Hematopoietic multipotent progenitor cell treated with erythropoietin and hydrocortisone succinate and interleukin-3 and kit ligand, for 17 days (in vitro differentiated cells): ENCODE measurements at regions not wholly inside any gene's neighbourhood (a gene's known extent, or its start where the extent isn't known, plus 50 kb on each side); places are given as distances from the start of the nearest gene placed in this dataset.

Experiments used
- DNase-seq: peaks from one replicate; pipeline ENCODE4 v3.0.0-alpha.2; 2015; ENCODE audit warnings: low spot score

DNA sequence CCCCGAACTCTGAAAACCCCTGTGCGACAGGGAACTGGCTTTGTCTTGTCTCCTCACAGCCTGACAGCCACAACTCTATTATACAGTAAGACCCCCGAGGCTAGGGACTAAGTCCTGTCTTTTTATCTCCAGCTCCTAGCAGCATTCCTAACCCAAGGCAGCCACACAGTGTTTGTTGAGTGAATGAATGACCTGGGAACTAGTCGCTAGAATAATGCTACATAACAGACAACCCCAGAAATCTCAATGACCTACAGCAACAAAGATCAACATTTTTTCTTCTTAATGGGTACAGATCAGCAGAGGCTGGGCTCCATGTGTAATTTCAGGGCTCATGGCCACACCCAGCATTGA is 71.4 kb upstream of the TNRC6C start:
- DNase-seq: no peak

DNA sequence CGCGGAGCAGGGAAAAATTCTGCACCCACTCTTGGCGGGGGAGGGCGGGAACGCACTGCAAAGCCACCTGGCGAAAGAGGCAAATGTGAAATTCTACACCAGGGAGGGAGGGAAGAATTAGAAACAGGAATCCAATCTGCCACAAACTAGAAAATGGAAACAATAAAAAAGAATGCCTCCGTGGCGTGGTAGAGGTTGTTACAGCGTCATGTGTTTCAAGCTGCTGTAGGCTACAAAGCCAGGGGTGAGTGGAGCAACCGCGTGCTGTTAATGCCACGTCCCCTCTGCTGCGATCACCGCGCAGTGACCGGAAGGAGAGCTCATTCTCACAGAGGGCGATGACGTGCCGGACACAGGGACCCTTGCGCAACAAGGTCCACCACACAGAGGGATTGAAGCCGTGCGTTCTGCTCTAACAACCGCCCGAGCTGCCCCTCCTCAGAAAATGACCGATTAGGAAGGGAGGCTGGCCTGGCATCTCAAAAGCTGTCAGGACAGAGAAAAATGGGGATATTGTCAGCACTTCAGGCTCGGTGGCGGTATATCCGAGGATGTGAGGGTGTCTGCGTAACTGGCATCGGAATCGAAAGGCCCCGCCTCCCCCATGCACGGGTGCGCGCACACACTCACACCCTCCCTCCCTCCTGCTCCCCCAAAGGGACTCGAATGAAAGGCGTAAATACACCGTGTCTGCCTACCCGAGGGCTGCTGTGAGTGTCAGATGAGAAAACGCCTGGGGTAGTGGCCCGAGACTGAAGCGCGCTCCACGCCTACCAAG is 70.8 kb upstream of the TNRC6C start:
- DNase-seq: no peak

DNA sequence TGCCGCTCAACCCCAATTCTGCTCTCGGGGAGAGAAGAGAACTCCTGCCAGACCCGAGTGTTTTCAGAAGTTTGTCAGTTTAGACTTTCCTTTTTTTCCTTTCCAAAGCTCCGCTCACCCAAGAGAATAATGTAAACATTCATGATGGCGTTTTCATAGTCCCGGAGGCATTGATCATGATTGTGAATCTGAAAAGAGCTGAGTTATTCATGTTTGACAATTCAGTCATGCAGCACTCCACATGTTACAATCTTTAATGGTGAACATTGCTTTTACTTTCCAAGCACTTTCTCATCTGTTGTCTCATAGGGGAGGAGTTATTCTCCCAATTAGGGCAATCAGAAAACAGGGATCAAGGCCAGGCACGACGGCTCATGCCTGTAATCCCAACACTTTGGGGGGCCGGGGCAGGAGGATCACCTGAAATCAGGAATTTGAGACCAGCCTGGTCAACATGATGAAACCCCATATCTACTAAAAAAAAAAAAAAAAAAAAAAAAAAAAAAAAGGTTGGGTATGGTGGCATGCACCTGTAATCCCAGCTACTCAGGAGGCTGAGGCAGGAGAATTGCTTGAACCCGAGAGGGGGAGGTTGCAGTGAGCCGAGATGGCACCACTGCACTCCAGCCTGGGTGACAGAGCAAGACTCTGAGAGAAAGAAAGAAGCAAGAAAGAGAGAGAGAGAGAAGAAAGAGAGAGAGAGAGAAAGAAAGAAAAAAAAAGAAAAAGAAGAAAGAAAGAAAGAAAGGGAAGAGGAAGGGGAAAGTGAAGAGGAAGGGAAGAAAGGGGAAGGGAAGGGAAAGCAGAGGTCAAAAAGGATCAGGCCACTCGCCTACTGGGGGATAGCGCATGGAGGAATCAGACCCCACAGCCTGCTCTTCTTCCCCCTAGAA is 70.0 kb upstream of the TNRC6C start:
- no peak for DNase-seq

DNA sequence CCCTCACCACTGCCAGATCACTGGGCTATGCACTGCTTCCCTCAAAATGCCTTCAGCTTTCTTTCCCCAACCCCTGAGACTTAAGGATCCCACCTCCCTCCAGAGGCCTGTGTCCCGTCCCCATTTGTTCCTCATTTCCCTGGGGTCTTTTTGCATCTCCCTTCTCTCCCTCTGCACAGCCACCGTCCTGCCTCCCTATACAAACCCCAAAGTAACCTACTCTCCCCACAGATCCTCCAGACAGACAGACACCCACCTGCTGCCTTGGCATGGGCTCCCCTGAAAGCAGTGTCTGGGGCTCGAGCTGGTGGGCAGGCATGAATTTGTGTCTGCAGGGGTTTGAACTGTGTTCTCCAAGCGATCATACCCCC is 69.4 kb upstream of the TNRC6C start:
- DNase-seq: no peak

DNA sequence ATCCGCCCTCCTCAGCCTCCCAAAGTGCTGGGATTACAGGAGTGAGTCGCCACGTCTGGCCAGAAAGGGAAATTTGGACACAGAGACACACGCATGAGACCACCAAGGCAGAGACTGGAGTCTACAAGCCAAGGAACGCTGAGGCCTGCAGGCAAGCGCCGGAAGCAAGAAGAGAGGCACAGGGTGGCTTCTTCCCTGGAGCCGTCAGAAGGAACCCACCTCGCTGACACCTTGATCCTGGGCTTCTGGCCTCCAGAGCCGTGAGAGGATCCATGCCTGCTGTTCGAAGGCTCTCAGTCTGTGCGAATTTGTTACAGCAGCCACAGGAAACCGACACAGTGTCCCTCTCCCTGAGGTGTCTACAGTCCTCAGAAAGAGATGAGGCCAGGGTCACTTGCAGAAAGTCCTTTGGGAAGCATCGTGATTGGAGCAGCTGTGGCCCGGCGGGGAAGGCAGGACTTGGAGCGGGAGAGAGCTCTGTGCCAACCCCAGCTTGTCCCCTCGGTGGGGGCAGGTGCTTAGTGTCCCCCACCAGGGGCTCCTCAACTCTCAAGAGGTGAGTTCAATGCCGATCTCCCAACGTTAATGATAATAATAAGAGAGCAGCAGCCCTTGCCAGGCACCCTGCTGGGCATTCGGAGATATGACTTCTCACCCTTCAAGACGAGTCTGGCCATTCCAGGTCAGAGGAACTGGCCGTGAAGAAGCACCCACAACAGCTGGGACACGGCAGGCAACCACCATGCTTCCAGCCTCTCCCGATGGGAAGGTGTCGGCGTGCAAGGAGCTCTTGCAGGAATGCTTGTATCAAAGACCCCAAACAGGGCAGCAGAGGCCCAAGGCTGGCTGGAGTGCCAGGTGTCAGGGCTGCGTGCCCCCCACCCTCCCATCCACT is 68.4 kb upstream of the TNRC6C start:
- DNase-seq: no peak

DNA sequence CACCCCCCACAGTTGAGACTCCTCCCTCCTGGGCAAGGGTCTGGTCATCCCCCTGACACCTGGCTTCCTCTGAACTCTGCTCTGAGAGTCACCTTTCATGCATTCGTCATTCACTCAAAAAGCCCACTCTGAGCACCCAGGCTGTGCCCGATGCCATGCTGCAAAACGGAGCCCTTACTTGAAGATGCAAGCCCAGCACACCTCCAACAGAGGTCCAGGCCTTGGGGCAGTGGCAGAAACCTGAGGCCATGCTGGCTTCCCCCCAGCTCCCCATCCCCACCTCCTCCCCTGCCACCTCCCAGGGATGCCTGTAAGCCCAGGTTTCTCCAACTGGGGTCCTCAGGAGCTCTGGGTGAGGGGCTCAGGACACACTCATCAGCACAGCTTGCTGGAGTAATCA is 67.7 kb upstream of the TNRC6C start:
- DNase-seq: no peak

DNA sequence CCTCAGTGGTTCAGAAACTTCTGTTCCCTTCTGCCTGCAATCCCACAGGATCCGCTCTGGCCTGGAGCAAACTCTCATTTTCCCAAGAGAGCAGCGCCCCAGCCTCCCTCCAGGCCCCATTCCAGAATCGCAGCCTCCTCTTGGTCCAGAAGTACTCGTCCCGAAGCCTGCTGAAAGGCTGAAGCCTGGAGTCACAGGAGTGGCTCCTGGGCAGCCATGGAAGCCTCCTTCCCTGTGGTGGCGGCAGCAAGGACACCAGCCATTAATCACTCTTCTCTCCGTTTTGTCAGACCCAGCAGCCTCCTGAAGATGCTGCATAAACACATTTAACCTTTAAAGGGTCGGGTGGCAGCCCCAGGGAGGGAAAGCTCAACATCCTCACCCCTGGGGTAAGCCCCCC is 66.9 kb upstream of the TNRC6C start:
- no peak for DNase-seq

DNA sequence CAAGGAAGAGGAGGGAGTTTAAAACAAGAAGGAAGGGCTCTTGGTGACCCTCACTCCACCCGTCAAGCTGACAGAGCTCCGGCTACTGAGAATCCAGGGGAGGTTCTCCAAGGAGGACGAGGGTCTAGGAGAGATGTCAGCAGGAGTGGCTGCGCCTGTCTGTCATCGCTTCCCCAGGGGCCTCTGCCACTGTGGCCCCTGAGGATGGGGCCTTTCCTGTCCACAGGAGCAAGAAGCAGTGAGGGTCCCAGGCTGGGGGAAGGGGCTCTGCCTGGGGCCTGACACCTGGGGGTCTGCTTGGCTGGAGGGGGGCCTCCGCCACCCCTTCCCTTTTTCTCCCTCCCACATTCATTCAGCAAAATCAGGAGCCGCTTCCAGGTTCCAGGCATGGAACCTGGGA is 66.5 kb upstream of the TNRC6C start:
- DNase-seq: no peak

DNA sequence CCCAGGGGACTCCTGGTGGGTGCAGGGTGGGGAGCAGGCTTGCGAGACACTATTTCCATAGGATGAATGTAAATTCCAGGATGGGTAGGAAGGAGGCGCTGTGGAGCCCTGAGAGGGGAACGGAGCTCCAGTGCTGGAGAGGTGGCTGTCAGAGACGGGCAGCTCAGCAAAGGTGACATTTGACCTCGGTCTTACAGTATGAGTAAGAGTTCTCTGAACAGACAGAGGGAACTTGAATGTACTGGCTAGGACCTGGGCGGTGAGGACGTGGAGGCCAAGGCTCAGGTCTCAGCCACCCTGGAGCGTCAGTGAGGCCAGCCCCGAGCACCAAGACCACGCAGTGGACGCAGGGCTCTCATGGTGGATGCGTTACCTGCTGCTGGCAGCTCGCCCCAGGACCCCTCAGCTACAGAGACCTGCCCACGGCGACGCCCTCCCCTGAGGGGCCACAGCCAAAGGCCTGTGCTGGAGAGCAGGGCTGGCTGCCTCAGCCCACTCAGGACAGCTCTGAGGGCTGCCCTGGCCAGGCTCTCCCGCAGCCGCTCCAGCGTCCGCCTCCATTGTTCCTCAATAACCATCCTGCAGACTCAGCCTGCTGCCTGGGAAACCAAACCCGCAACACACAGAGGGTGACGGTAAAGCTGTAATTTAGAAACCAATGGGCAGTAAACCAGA is 65.9 kb upstream of the TNRC6C start:
- peak; percentile 28 for DNase-seq

DNA sequence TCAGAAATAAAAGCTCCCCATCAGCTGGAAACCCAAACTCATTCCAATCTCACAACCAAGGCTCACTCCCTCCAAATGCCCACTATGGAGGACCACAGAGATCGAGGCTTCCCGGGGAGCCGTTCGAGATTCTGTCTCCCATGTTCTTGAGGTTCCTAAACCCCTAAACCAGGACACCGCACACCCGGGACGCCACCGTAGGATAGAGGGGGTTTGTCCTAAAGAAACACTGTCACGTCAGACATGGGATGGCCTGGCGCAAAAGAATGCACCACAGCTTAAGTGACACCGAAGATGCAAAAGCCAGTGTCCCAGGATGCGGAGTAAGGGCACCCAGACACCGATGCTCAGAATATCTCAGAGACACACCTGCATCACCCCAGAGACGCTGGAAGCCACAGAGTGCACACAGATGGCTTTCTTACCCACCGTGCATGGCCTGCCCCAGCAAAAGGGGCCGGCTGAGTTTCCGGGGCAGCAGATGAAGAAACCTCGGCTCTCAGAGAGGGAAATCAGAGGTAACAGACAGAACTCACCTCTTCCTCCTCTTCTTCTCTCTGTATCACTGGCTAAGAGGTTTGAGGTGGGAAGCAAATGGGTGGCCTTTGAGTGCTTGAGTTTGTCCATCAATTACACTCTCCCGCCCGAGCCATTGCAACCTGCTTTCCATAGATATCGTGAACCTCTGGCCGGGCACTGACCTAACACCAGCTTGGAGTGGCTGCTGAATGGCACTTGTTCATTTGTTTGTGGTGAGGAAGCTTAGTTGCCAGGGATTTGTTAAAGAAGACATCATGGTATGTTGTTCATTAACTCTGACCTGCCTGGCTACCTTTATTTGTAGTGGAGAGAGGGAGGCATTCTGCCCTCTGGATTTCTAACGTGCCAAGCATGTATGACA is 65.1 kb upstream of the TNRC6C start:
- DNase-seq: no peak

DNA sequence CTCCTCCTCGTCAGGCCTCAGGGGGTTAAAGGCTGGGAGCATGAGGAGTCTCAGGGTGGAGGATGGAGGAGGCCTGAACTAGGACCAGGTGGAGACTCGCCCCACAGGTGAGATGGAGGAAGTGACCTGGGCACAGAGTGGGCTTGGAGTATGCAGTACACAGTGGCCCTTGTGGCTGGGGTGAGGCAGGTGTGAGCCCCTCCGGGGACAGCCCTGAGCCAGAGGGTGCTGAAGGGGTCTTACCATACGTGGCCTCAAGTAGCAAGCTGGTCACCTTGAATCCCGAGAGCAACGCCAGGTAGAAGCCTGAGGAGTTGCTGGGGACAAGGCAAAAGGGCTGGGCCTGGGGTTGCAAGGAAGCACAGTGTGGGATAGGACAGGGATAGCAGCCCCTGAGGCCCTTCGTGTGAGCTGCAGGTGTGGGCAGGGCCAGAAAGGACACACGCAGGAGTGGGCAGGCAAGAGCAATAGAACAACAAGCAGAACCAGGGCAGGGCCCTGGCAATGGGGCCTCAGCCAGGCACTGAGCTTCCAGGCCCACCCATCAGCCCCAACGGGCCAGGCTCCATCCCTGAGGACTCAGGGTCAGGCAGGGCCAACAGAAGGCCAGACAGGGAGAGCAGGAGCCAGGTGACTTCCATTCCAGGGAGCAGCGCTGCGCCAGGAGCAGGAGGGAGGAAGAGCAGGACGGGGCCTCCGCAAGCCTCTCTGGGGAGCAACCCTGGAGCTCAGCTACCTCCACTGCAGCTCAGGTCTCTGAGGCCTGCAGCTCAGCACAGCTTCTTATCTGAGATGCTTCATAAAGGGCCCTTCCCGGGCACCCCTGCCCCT is 64.2 kb upstream of the TNRC6C start:
- no peak for DNase-seq

DNA sequence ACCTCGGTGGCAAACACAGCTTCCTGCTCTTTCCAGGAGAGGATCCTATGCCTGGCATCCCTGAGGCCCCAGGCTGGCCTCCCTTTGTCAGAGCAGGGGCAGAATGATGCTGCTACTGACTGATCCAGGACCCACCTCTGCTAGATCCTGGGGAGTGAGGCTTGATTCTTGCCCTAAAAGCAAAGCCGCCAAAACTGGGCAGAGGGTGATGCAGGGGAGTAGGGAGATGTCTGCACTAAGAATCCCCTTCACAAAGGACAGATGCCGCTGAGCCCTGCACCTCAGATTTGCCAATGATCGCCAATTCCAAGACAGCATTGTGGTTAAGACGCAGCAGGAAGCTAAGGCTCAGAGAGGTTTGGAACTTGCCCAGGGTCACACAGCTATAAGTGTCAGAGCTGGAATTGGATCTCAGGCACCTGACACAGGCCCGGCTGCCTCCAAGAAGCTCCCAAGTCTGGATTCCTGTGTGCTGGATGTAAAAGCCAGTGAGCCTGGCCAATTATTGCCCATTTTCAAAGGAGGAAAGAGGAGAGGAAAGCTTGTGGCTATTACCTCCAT is 60.7 kb upstream of the TNRC6C start:
- DNase-seq: no peak

DNA sequence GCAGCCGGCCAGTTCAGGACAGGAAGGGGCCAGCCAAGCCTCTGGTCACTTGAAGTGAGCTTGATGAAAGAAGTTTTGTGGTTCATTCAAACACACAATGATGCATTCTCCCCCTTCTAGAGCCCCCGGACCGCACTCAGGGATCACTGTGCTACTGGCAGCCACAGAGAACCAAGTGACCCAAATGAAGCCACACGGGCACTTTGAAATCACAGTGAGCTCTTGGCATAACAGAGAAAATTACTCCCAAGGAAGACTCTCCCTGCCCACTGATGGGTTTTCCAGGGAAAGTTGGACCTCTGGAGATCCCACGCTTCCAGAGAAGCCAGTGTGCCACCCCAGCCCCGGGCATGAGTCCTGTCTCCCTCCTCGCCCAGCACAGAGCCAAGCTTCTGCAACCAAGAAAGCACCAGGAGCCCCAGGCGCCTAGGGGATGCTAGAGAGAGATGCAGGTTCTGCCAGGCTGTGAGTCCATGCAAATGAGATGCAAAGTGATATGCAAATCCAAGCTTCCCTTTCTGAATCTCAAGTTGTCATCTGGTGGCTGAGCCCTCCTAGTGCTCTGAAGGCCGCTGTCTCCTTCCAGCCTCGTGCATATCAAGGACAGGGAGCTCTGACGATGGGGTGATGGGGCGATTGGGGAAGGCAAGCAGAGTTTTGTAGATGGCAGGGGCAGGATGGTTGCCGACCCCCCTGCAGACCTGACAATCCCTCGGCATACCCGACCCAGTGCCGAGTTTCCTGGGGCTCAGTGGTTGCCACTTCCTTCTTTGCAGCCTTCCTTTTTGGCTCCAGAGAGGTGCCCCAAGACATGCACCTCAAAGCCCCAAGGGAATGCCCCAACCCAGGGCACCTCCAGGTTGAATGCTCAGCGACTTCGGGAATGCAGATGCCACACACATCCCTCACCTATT is 59.7 kb upstream of the TNRC6C start:
- no peak for DNase-seq

DNA sequence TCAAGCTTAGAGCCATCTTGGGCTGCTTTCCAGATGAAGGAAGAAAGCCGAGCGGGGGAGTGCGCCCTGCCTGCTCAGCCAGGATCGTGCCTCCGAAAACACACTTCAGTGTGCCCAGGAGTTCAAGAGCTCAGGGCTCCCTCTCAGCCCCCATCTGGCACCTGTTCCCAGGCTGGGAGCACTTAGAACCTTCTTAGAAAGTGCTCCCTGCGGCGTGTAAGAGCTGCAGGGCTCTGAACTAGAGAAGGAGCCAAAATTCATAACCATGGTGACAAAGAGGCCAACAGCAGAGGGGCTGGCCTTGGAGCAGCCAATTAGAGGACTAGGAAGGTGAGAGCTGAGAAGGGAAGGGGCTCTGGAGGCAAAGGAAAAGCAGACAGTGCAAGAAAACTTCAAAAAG is 59.0 kb upstream of the TNRC6C start:
- DNase-seq: no peak

DNA sequence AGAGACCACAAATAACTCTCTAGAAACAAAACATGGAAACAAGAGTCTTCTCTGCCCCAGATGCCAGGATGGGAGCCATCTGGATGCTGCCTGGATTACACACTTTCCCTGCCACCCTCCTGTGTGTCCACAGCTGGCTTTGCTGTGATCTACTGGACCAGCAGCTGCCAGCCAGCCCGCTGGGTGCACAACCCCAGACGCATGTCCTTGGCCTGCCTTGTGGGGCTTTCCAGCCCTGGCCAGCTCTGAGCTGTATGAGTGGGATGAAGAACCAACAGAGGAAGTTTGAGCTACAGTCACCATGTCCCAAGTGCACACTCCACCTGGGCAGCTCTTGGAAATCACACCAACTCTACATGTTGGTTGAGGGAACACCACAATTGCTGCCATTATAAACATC is 57.0 kb upstream of the TNRC6C start:
- DNase-seq: no peak

DNA sequence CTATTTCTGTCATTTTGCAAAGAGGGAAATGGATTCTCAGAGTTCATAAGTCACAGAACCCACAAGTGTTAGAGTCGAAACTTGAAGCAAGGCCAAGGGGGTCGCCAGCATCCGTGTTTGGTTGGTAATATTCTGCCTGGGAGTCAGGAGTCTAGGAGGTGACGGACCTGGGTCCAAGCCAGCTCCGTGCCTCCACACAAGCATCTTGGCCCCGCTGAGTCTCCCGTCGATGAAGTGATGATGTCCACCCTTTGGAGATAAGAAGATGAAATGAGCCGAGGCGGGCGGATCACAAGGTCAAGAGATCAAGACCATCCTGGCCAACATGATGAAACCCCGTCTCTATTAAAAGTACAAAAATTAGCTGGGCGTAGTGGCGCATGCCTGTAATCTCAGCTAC is 53.2 kb upstream of the TNRC6C start:
- DNase-seq: no peak

DNA sequence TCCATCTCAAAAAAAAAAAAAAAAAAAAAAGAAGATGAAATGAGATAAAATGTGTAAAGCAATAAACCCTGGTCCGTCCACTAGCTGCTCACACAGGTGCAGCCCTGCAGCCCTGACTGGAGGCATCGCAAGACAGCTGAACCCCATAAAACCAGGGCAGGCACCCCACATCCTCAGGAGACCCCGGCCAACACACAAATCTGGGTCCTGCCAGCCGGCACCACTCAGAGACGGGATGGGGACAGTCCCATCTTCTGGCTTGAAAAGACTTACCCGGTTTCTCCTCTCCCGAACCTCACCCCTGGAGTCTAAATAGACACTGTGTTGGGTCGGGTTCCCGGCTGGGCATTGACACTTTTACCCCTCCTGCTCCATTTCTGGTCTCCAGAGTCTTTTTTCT is 52.7 kb upstream of the TNRC6C start:
- no peak for DNase-seq

DNA sequence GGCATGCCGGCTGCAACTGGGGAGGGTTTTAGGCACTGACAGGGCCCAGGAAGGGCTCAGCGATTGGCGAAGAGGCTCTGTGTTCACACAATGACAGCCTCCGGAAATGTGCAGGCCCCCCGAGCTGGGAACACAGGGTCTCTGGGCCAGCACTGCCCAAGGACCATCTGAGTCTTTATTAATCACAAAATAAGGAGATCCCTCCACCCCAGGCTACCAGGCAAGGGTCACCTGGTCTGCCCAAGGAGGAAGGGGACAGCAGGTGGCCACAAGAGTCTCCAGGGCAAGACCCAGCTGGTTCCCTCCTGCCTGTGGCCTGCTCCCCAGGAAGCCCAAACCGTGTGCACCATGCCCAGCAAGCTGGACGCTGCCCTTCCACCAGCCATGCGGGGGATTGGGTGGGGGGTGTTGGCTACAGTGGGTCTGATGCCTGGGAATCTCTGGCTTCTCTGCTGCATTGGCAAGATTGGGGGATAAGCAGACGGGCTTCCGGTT is 52.1 kb upstream of the TNRC6C start:
- no peak for DNase-seq
